ENCODE measurements at regions not wholly inside any gene's neighbourhood (a gene's known extent, or its start where the extent isn't known, plus 50 kb on each side); places are given as distances from the start of the nearest gene placed in this dataset.
A peak's percentile ranks its signal among the peaks of the same experiment; 100 is the strongest.
"Not testable (repeated sequence)": the region's sequence is repeated elsewhere in the genome, so short reads cannot be mapped to it uniquely, and the experiment has no call there.

GRCh38 chr9:110125763-110126351, 82.1 kb downstream of the C9orf152 start:
- H3K27me3 Mint-ChIP-seq: no peaks in the 10 kb centered on the region
- H3K27ac Mint-ChIP-seq: no peak overlapping the region
- ATAC-seq (replicated peaks): peak; percentile 12
- peaks cover 16% of the 10 kb centered on the region for H3K4me1 Mint-ChIP-seq
- H3K36me3 Mint-ChIP-seq (ENCODE audit: low read depth): no peaks in the 10 kb centered on the region
- peak overlapping the region; percentile 16 for H3K4me3 Mint-ChIP-seq
- no peaks in the 10 kb centered on the region for H3K9me3 Mint-ChIP-seq

- Mint-ChIP-seq H3K27ac (no peak overlapping the region), H3K9me3 (no peaks in the 10 kb centered on the region), H3K36me3 (ENCODE audit: low read depth) (no peaks in the 10 kb centered on the region), H3K27me3 (no peaks in the 10 kb centered on the region), H3K4me1 (peaks cover 16% of the 10 kb centered on the region), H3K4me3 (peak overlapping the region; percentile 16)
- ATAC-seq (replicated peaks): no peak
Observed at GRCh38 chr9:110126499-110126941, 81.4 kb downstream of the C9orf152 start.

- no peaks in the 10 kb centered on the region for H3K27me3 Mint-ChIP-seq
- H3K4me1 Mint-ChIP-seq: peaks cover 16% of the 10 kb centered on the region
- ATAC-seq (replicated peaks): no peak
- H3K36me3 Mint-ChIP-seq (ENCODE audit: low read depth): no peaks in the 10 kb centered on the region
- H3K27ac Mint-ChIP-seq: no peak overlapping the region
- peak overlapping the region; percentile 16 for H3K4me3 Mint-ChIP-seq
- no peaks in the 10 kb centered on the region for H3K9me3 Mint-ChIP-seq
Observed at GRCh38 chr9:110126986-110127864, 80.7 kb downstream of the C9orf152 start.

- ATAC-seq (replicated peaks): no peak
- Mint-ChIP-seq H3K27ac (no peak overlapping the region), H3K36me3 (ENCODE audit: low read depth) (no peaks in the 10 kb centered on the region), H3K9me3 (no peaks in the 10 kb centered on the region), H3K27me3 (no peaks in the 10 kb centered on the region), H3K4me1 (peaks cover 15% of the 10 kb centered on the region), H3K4me3 (no peak overlapping the region)
Observed at GRCh38 chr9:110128664-110129329, 79.2 kb downstream of the C9orf152 start.

- ATAC-seq (replicated peaks): no peak
- no peaks in the 10 kb centered on the region for H3K27me3 Mint-ChIP-seq
- no peaks in the 10 kb centered on the region for H3K9me3 Mint-ChIP-seq
- H3K36me3 Mint-ChIP-seq (ENCODE audit: low read depth): no peaks in the 10 kb centered on the region
- H3K4me3 Mint-ChIP-seq: no peak overlapping the region
- no peak overlapping the region for H3K27ac Mint-ChIP-seq
- peaks cover 15% of the 10 kb centered on the region for H3K4me1 Mint-ChIP-seq
Observed at GRCh38 chr9:110129425-110129824, 78.5 kb downstream of the C9orf152 start.

- Mint-ChIP-seq H3K4me1 (peaks cover 15% of the 10 kb centered on the region), H3K36me3 (ENCODE audit: low read depth) (no peaks in the 10 kb centered on the region), H3K27me3 (no peaks in the 10 kb centered on the region), H3K4me3 (no peak overlapping the region), H3K9me3 (no peaks in the 10 kb centered on the region), H3K27ac (no peak overlapping the region)
- no peak for ATAC-seq (replicated peaks)
Observed at GRCh38 chr9:110130211-110130610, 77.7 kb downstream of the C9orf152 start.

GRCh38 chr9:110130791-110131416, 77.1 kb downstream of the C9orf152 start:
- Mint-ChIP-seq H3K36me3 (ENCODE audit: low read depth) (peaks cover 4% of the 10 kb centered on the region), H3K9me3 (no peaks in the 10 kb centered on the region), H3K4me1 (peaks cover 12% of the 10 kb centered on the region), H3K27me3 (no peaks in the 10 kb centered on the region), H3K4me3 (no peak overlapping the region), H3K27ac (no peak overlapping the region)
- no peak for ATAC-seq (replicated peaks)

- ATAC-seq (replicated peaks): no peak
- H3K27me3 Mint-ChIP-seq: no peaks in the 10 kb centered on the region
Observed at GRCh38 chr9:110131499-110131898, 76.5 kb downstream of the C9orf152 start.

GRCh38 chr9:110132531-110132930, 75.4 kb downstream of the C9orf152 start:
- not testable (repeated sequence) for H3K27ac Mint-ChIP-seq; ATAC-seq (replicated peaks); H3K4me1 Mint-ChIP-seq; H3K4me3 Mint-ChIP-seq; H3K9me3 Mint-ChIP-seq; H3K27me3 Mint-ChIP-seq
- peaks cover 19% of the 10 kb centered on the region for H3K36me3 Mint-ChIP-seq (ENCODE audit: low read depth)

More at GRCh38 chr9:110131499-110131898, 76.5 kb downstream of the C9orf152 start:
- H3K36me3 Mint-ChIP-seq (ENCODE audit: low read depth): peaks cover 10% of the 10 kb centered on the region
- peaks cover 7% of the 10 kb centered on the region for H3K4me1 Mint-ChIP-seq
- no peaks in the 10 kb centered on the region for H3K9me3 Mint-ChIP-seq
- no peak overlapping the region for H3K27ac Mint-ChIP-seq
- H3K4me3 Mint-ChIP-seq: no peak overlapping the region

GRCh38 chr9:110133059-110133458, 74.9 kb downstream of the C9orf152 start:
- Mint-ChIP-seq H3K27me3 (no peaks in the 10 kb centered on the region), H3K36me3 (ENCODE audit: low read depth) (peaks cover 24% of the 10 kb centered on the region), H3K4me1 (peaks cover 4% of the 10 kb centered on the region), H3K9me3 (no peaks in the 10 kb centered on the region), H3K4me3 (no peak overlapping the region), H3K27ac (no peak overlapping the region)
- ATAC-seq (replicated peaks): no peak

GRCh38 chr9:110133608-110134210, 74.2 kb downstream of the C9orf152 start:
- peak; percentile 44 for ATAC-seq (replicated peaks)
- no peak overlapping the region for H3K4me3 Mint-ChIP-seq
- no peaks in the 10 kb centered on the region for H3K27me3 Mint-ChIP-seq
- H3K36me3 Mint-ChIP-seq (ENCODE audit: low read depth): peaks cover 28% of the 10 kb centered on the region
- no peaks in the 10 kb centered on the region for H3K9me3 Mint-ChIP-seq
- H3K27ac Mint-ChIP-seq: no peak overlapping the region
- H3K4me1 Mint-ChIP-seq: peaks cover 4% of the 10 kb centered on the region

- Mint-ChIP-seq H3K4me3 (no peak overlapping the region), H3K27me3 (no peaks in the 10 kb centered on the region), H3K36me3 (ENCODE audit: low read depth) (peaks cover 50% of the 10 kb centered on the region), H3K9me3 (no peaks in the 10 kb centered on the region), H3K27ac (no peak overlapping the region), H3K4me1 (peaks cover 9% of the 10 kb centered on the region)
- no peak for ATAC-seq (replicated peaks)
Observed at GRCh38 chr9:110135846-110136245, 72.1 kb downstream of the C9orf152 start.

GRCh38 chr9:110136802-110137201, 71.2 kb downstream of the C9orf152 start:
- Mint-ChIP-seq H3K27ac (no peak overlapping the region), H3K27me3 (no peaks in the 10 kb centered on the region), H3K4me1 (peaks cover 15% of the 10 kb centered on the region), H3K4me3 (no peak overlapping the region), H3K36me3 (ENCODE audit: low read depth) (peaks cover 57% of the 10 kb centered on the region), H3K9me3 (no peaks in the 10 kb centered on the region)
- no peak for ATAC-seq (replicated peaks)

GRCh38 chr9:110140276-110140675, 67.7 kb downstream of the C9orf152 start:
- Mint-ChIP-seq H3K4me3 (no peak overlapping the region), H3K4me1 (peaks cover 34% of the 10 kb centered on the region), H3K36me3 (ENCODE audit: low read depth) (peaks cover 57% of the 10 kb centered on the region)

More at GRCh38 chr9:110140276-110140675, 67.7 kb downstream of the C9orf152 start:
- Mint-ChIP-seq H3K27ac (no peak overlapping the region), H3K9me3 (no peaks in the 10 kb centered on the region), H3K27me3 (no peaks in the 10 kb centered on the region)
- ATAC-seq (replicated peaks): no peak

Measured in activated T-helper 17 cell treated with anti-CD3 and anti-CD28 coated beads, Interleukin-2, amount 50 U/mL, for 72 hours (primary cell).